ENCODE measurements at regions not wholly inside any gene's neighbourhood (a gene's known extent, or its start where the extent isn't known, plus 50 kb on each side); places are given as distances from the start of the nearest gene placed in this dataset.

- Histone ChIP-seq H4K20me1 (ENCODE audit: insufficient read depth, low read length) (no peaks in the 10 kb centered on the region), H3K27me3 (ENCODE audit: control insufficient read depth in 2 of 2, insufficient read depth in 2 of 2, low read length in 2 of 2) (no peaks in the 10 kb centered on the region), H2AFZ (ENCODE audit: insufficient read depth, low read depth, low read length, poor library complexity, severe bottlenecking) (no peak overlapping the region), H3K9me3 (replicated peaks in 1 of 2; ENCODE audit: control insufficient read depth in 1 of 2, insufficient read depth in 1 of 2, low read length in 2 of 2) (no peaks in the 10 kb centered on the region), H3K79me2 (ENCODE audit: insufficient read depth, low read length) (no peaks in the 10 kb centered on the region), H3K4me3 (replicated peaks in 1 of 3; ENCODE audit: low read depth in 2 of 3, low read length in 3 of 3) (no peak overlapping the region), H3K9ac (ENCODE audit: insufficient read depth, low read length, poor library complexity, severe bottlenecking) (no peak overlapping the region), H3K36me3 (replicated peaks in 1 of 2; ENCODE audit: control insufficient read depth in 1 of 2, insufficient read depth in 2 of 2, low read length in 2 of 2) (no peaks in the 10 kb centered on the region), H3K4me1 (ENCODE audit: control insufficient read depth in 1 of 2, insufficient read depth in 2 of 2, low read length in 2 of 2) (no peaks in the 10 kb centered on the region), H3K4me2 (replicated peaks; ENCODE audit: extremely low read depth, low read length, poor library complexity, severe bottlenecking) (no peak overlapping the region), H3K27ac (ENCODE audit: low read depth in 1 of 2, low read length in 2 of 2) (no peak overlapping the region)
- Mint-ChIP-seq H3K36me3 (no peaks in the 10 kb centered on the region), H3K27me3 (ENCODE audit: low read depth in 3 of 3) (peaks cover 2 to 3% (median 3%) of the 10 kb centered on the region in 3 donors), H3K4me1 (no peaks in the 10 kb centered on the region), H3K9me3 (peaks cover 0 to 10% (median 1%) of the 10 kb centered on the region in 7 donors), H3K27ac (no peak overlapping the region), H3K4me3 (no peak overlapping the region)
- DNase-seq: no peak
- TF ChIP-seq, protein P1, sequence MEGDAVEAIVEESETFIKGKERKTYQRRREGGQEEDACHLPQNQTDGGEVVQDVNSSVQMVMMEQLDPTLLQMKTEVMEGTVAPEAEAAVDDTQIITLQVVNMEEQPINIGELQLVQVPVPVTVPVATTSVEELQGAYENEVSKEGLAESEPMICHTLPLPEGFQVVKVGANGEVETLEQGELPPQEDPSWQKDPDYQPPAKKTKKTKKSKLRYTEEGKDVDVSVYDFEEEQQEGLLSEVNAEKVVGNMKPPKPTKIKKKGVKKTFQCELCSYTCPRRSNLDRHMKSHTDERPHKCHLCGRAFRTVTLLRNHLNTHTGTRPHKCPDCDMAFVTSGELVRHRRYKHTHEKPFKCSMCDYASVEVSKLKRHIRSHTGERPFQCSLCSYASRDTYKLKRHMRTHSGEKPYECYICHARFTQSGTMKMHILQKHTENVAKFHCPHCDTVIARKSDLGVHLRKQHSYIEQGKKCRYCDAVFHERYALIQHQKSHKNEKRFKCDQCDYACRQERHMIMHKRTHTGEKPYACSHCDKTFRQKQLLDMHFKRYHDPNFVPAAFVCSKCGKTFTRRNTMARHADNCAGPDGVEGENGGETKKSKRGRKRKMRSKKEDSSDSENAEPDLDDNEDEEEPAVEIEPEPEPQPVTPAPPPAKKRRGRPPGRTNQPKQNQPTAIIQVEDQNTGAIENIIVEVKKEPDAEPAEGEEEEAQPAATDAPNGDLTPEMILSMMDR (IDR thresholded peaks at IDR 0.05): no peak
- intact Hi-C loops (cut with micrococcal nuclease): no loop called here
- WGBS (ENCODE audit: insufficient coverage): 83% methylated on average over 1 of the region's 1 CpG
Measured at GRCh38 chr11:91804042-91804441, 420.6 kb upstream of the FAT3 start.

DNA sequence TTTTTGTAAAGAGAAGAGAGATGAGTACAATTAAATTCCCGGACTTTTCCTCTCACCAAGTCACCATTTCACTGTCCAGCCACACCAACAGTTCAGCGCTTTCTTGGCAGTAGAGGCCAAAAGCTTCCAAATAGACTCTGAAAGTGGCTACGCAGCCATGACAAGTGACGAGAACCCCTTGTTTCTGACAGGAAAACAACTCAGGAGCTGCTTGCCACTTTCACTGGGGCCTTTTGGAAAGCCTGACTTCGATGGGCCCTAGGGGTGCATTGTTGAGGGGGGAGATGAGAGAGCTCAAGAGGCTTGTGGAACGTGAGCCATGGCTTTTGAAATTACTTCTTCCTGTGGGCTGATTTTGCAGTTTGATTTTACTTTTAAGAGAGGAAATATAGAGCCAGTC, 422.1 kb upstream of the FAT3 start:
- TF ChIP-seq, protein P1 (IDR thresholded peaks at IDR 0.05): no peak
- H3K27me3 Mint-ChIP-seq (ENCODE audit: low read depth in 3 of 3): peaks cover 0 to 3% (median 3%) of the 10 kb centered on the region in 3 donors
- H3K4me1 Mint-ChIP-seq: no peaks in the 10 kb centered on the region
- peaks cover 0 to 10% (median 2%) of the 10 kb centered on the region in 7 donors for H3K9me3 Mint-ChIP-seq
- Histone ChIP-seq H3K9ac (ENCODE audit: insufficient read depth, low read length, poor library complexity, severe bottlenecking) (no peak overlapping the region), H3K9me3 (replicated peaks in 1 of 2; ENCODE audit: control insufficient read depth in 1 of 2, insufficient read depth in 1 of 2, low read length in 2 of 2) (peaks cover 0 to 7% of the 10 kb centered on the region in 2 donors), H2AFZ (ENCODE audit: insufficient read depth, low read depth, low read length, poor library complexity, severe bottlenecking) (no peak overlapping the region), H3K4me3 (replicated peaks in 1 of 3; ENCODE audit: low read depth in 2 of 3, low read length in 3 of 3) (no peak overlapping the region), H3K79me2 (ENCODE audit: insufficient read depth, low read length) (no peaks in the 10 kb centered on the region), H4K20me1 (ENCODE audit: insufficient read depth, low read length) (no peaks in the 10 kb centered on the region), H3K27ac (ENCODE audit: low read depth in 1 of 2, low read length in 2 of 2) (no peak overlapping the region), H3K4me1 (ENCODE audit: control insufficient read depth in 1 of 2, insufficient read depth in 2 of 2, low read length in 2 of 2) (no peaks in the 10 kb centered on the region), H3K27me3 (ENCODE audit: control insufficient read depth in 2 of 2, insufficient read depth in 2 of 2, low read length in 2 of 2) (no peaks in the 10 kb centered on the region), H3K36me3 (replicated peaks in 1 of 2; ENCODE audit: control insufficient read depth in 1 of 2, insufficient read depth in 2 of 2, low read length in 2 of 2) (no peaks in the 10 kb centered on the region), H3K4me2 (replicated peaks; ENCODE audit: extremely low read depth, low read length, poor library complexity, severe bottlenecking) (no peak overlapping the region)
- intact Hi-C loops (cut with micrococcal nuclease): no loop called here
- H3K36me3 Mint-ChIP-seq: no peaks in the 10 kb centered on the region
- H3K4me3 Mint-ChIP-seq: no peak overlapping the region
- DNase-seq: no peak
- 63% methylated on average over 3 of the region's 6 CpGs for WGBS (ENCODE audit: insufficient coverage)
- H3K27ac Mint-ChIP-seq: no peak overlapping the region

Data from CD14-positive monocyte (primary cell).